OCI-LY7 (cell line): ENCODE measurements at regions not wholly inside any gene's neighbourhood (a gene's known extent, or its start where the extent isn't known, plus 50 kb on each side); places are given as distances from the start of the nearest gene placed in this dataset.

ENCODE experiments used
- BruUV-seq: library from RNA; stranded (reverse); fragments of 400-500 nt; replicated peaks from 2 replicates; lab custom pipeline; 2021; lab: Mats Ljungman, UMichigan
- CTCF ChIA-PET: fragments of 300-600 bp; sonication (Branson Sonifier 250); formaldehyde crosslinking; loops from one replicate; lab custom pipeline; 2022; ENCODE audit warnings: antibody characterized with exemption; ENCODE audit not compliant: unreplicated experiment; lab: Charles Lee
- POLR2A ChIA-PET: fragments of 300-600 bp; sonication (Branson Sonifier 250); formaldehyde crosslinking; loops from one replicate; lab custom pipeline; 2022; ENCODE audit warnings: antibody characterized with exemption; lab: Charles Lee
- DNase-seq: peaks from one replicate; pipeline ENCODE4 v3.0.0-alpha.2; 2015; ENCODE audit warnings: low spot score
- H2AFZ ChIP-seq: fragments of 200-600 bp; sonication (generic), shearing (Covaris generic); 2 replicates; pipeline ENCODE4 v1.6.1; 2014; ENCODE audit warnings: mild to moderate bottlenecking, antibody characterized with exemption, low read length, moderate library complexity
- H3K27ac ChIP-seq: fragments of 200-600 bp; sonication (generic); 2 replicates; pipeline ENCODE4 v1.5.1; 2014; ENCODE audit warnings: mixed run types, low read depth, mild to moderate bottlenecking, moderate library complexity, low read length, inconsistent platforms; ENCODE audit not compliant: poor library complexity, severe bottlenecking
- H3K36me3 ChIP-seq: fragments of 200-600 bp; sonication (generic); 2 replicates; pipeline ENCODE4 v1.6.1; 2014; ENCODE audit warnings: mild to moderate bottlenecking, antibody characterized with exemption, low read length, moderate library complexity, mixed read lengths; ENCODE audit not compliant: insufficient read depth
- H3K4me1 ChIP-seq: fragments of 200-600 bp; sonication (generic); 2 replicates; pipeline ENCODE4 v1.5.1; 2014; ENCODE audit warnings: mild to moderate bottlenecking, low read length; ENCODE audit not compliant: insufficient read depth, poor library complexity, severe bottlenecking
- H3K4me2 ChIP-seq: fragments of 200-600 bp; sonication (generic); 2 replicates; pipeline ENCODE4 v1.6.1; 2014; ENCODE audit warnings: mild to moderate bottlenecking, low read length
- H3K4me3 ChIP-seq: fragments of 200-600 bp; sonication (generic); 2 replicates; pipeline ENCODE4 v1.5.1; 2014; ENCODE audit warnings: mild to moderate bottlenecking, low read depth, low read length; ENCODE audit not compliant: poor library complexity, severe bottlenecking
- H3K79me2 ChIP-seq: fragments of 200-600 bp; sonication (generic); 2 replicates; pipeline ENCODE4 v1.6.1; 2016; ENCODE audit warnings: low read depth, mild to moderate bottlenecking, low read length, moderate library complexity, mixed read lengths; ENCODE audit not compliant: insufficient read depth
- H3K9me2 ChIP-seq: fragments of 200-600 bp; sonication (generic); 2 replicates; pipeline ENCODE4 v1.6.1; 2016; ENCODE audit warnings: mild to moderate bottlenecking, low read length, mixed read lengths; ENCODE audit not compliant: insufficient read depth
- H3K9me3 ChIP-seq: fragments of 200-600 bp; sonication (generic); 2 replicates; pipeline ENCODE4 v1.6.1; 2014; ENCODE audit warnings: mild to moderate bottlenecking, mixed run types, low read length, mixed read lengths
- H4K20me1 ChIP-seq: fragments of 200-600 bp; sonication (generic); 2 replicates; pipeline ENCODE4 v1.6.1; 2014; ENCODE audit warnings: mild to moderate bottlenecking, antibody characterized with exemption, low read length, moderate library complexity, mixed read lengths; ENCODE audit not compliant: insufficient read depth
- CTCF ChIP-seq: fragments of 200-600 bp; sonication (generic); conservative IDR thresholded peaks from 2 replicates; pipeline ENCODE4 v1.5.1; 2014; ENCODE audit warnings: mild to moderate bottlenecking, antibody characterized with exemption, low read length, moderate library complexity, mixed read lengths
- EZH2phosphoT487 ChIP-seq: fragments of 200-600 bp; sonication (generic); IDR thresholded peaks from 2 replicates; pipeline ENCODE4 v1.6.1; 2018; ENCODE audit warnings: low read depth, borderline replicate concordance, mild to moderate bottlenecking, mixed run types, antibody characterized with exemption, low read length, moderate library complexity, mixed read lengths
- intact Hi-C: fragments of 100-400 bp; cut with micrococcal nuclease; formaldehyde crosslinking; loops from one replicate; pipeline ENCODE4 v1.10.0; 2022; ENCODE audit not compliant: unreplicated experiment

GRCh38 chr6:44047801-44048200, 79.5 kb downstream of the MRPL14 start:
- H3K9me3 ChIP-seq, result peaks cover 9% of the 10 kb centered on the region; the same call in 1 of the 2 replicates
- H3K79me2 ChIP-seq, result no peaks in the 10 kb centered on the region
- no TSS peak for BruUV-seq
- no peaks in the 10 kb centered on the region for H3K9me2 ChIP-seq
- H3K4me1 ChIP-seq, result no peaks in the 10 kb centered on the region
- intact Hi-C loops, result no loop called here
- POLR2A ChIA-PET, result interaction anchor here (0.6 kb wide), 1 partner anchor 91 kb away, joined by 3 read pairs; no protein-coding TSS in a partner anchor
- no peak overlapping the region for H3K4me3 ChIP-seq
- CTCF ChIA-PET, result no interaction called here
- no peak overlapping the region for H3K27ac ChIP-seq
- TF ChIP-seq EZH2phosphoT487 (no peak), CTCF (no peak)
- DNase-seq, result no peak
- no peak overlapping the region for H2AFZ ChIP-seq
- H3K4me2 ChIP-seq, result no peak overlapping the region
- no peaks in the 10 kb centered on the region for H4K20me1 ChIP-seq
- no peaks in the 10 kb centered on the region for H3K36me3 ChIP-seq

- no peak overlapping the region for H3K27ac ChIP-seq
- peaks cover 9% of the 10 kb centered on the region; the same call in 1 of the 2 replicates for H3K9me3 ChIP-seq
- no peaks in the 10 kb centered on the region for H3K79me2 ChIP-seq
- POLR2A ChIA-PET, result interaction anchor here (0.6 kb wide), 1 partner anchor 91 kb away, joined by 3 read pairs; no protein-coding TSS in a partner anchor
- CTCF ChIA-PET, result no interaction called here
- H3K36me3 ChIP-seq, result no peaks in the 10 kb centered on the region
- no TSS peak for BruUV-seq
- no peaks in the 10 kb centered on the region for H3K9me2 ChIP-seq
- no peak overlapping the region for H3K4me2 ChIP-seq
- intact Hi-C loops, result no loop called here
- TF ChIP-seq EZH2phosphoT487, result no peak
- no peak for TF ChIP-seq CTCF
- no peaks in the 10 kb centered on the region for H3K4me1 ChIP-seq
- H3K4me3 ChIP-seq, result no peak overlapping the region
- no peak overlapping the region for H2AFZ ChIP-seq
- DNase-seq, result no peak
- H4K20me1 ChIP-seq, result no peaks in the 10 kb centered on the region
Measured at GRCh38 chr6:44047179-44047546, 80.1 kb downstream of the MRPL14 start.

- CTCF ChIA-PET, result no interaction called here
- no peak overlapping the region for H3K4me2 ChIP-seq
Measured at GRCh38 chr6:44046516-44047178, 80.6 kb downstream of the MRPL14 start.

More at GRCh38 chr6:44046516-44047178, 80.6 kb downstream of the MRPL14 start:
- Histone ChIP-seq H3K36me3 (no peaks in the 10 kb centered on the region), H3K79me2 (no peaks in the 10 kb centered on the region), H3K9me2 (no peaks in the 10 kb centered on the region), H4K20me1 (no peaks in the 10 kb centered on the region), H3K9me3 (peaks cover 9% of the 10 kb centered on the region; the same call in 1 of the 2 replicates), H3K4me3 (no peak overlapping the region), H3K27ac (no peak overlapping the region), H2AFZ (no peak overlapping the region), H3K4me1 (no peaks in the 10 kb centered on the region)
- intact Hi-C loops, result no loop called here
- no TSS peak for BruUV-seq
- POLR2A ChIA-PET, result interaction anchor here (0.7 kb wide), 1 partner anchor 365 kb away, joined by 4 read pairs; no protein-coding TSS in a partner anchor
- TF ChIP-seq EZH2phosphoT487 (no peak), CTCF (no peak)
- no peak for DNase-seq
